HG03432 (cell line): ENCODE measurements at regions not wholly inside any gene's neighbourhood (a gene's known extent, or its start where the extent isn't known, plus 50 kb on each side); places are given as distances from the start of the nearest gene placed in this dataset.

Experiments used
- ATAC-seq: cut with Tn5 transposase; IDR thresholded peaks from one replicate; pipeline ENCODE4 v1.9.1; 2021; ENCODE audit warnings: mild to moderate bottlenecking, moderate library complexity; ENCODE audit not compliant: unreplicated experiment

GRCh38 chr13:90770334-90770733 lies 577.2 kb upstream of the MIR17HG start:
- ATAC-seq: no peak

- ATAC-seq: no peak
These were observed 573.8 kb upstream of the MIR17HG start for GRCh38 chr13:90773681-90774080.

- ATAC-seq: no peak
These were observed 571.3 kb upstream of the MIR17HG start for GRCh38 chr13:90776051-90776748.

GRCh38 chr13:90783273-90783672 lies 564.2 kb upstream of the MIR17HG start:
- ATAC-seq: no peak

GRCh38 chr13:90787007-90787406 lies 560.5 kb upstream of the MIR17HG start:
- no peak for ATAC-seq

GRCh38 chr13:90792335-90792734 lies 555.2 kb upstream of the MIR17HG start:
- no peak for ATAC-seq

GRCh38 chr13:90793261-90793820 lies 554.1 kb upstream of the MIR17HG start:
- no peak for ATAC-seq

GRCh38 chr13:90796474-90796873 lies 551.0 kb upstream of the MIR17HG start:
- no peak for ATAC-seq

- no peak for ATAC-seq
These were observed 550.2 kb upstream of the MIR17HG start for GRCh38 chr13:90797335-90797734.

- ATAC-seq: no peak
These were observed 549.1 kb upstream of the MIR17HG start for GRCh38 chr13:90798381-90798780.

GRCh38 chr13:90800082-90800746 lies 547.3 kb upstream of the MIR17HG start:
- no peak for ATAC-seq

GRCh38 chr13:90801621-90802020 lies 545.9 kb upstream of the MIR17HG start:
- ATAC-seq: no peak

GRCh38 chr13:90803210-90803609 lies 544.3 kb upstream of the MIR17HG start:
- no peak for ATAC-seq

GRCh38 chr13:90806016-90806615 lies 541.4 kb upstream of the MIR17HG start:
- no peak for ATAC-seq

- ATAC-seq: no peak
These were observed 540.6 kb upstream of the MIR17HG start for GRCh38 chr13:90806892-90807291.

GRCh38 chr13:90808838-90809237 lies 538.6 kb upstream of the MIR17HG start:
- no peak for ATAC-seq

- ATAC-seq: no peak
These were observed 523.5 kb upstream of the MIR17HG start for GRCh38 chr13:90824032-90824431.

- ATAC-seq: no peak
These were observed 520.8 kb upstream of the MIR17HG start for GRCh38 chr13:90826688-90827087.

GRCh38 chr13:90830782-90831181 lies 516.7 kb upstream of the MIR17HG start:
- ATAC-seq: no peak

- ATAC-seq: no peak
These were observed 513.5 kb upstream of the MIR17HG start for GRCh38 chr13:90833951-90834350.

- ATAC-seq: no peak
These were observed 512.8 kb upstream of the MIR17HG start for GRCh38 chr13:90834700-90835099.

- no peak for ATAC-seq
These were observed 511.7 kb upstream of the MIR17HG start for GRCh38 chr13:90835826-90836225.
